Putamen (tissue), 1 donor: ENCODE measurements at regions not wholly inside any gene's neighbourhood (a gene's known extent, or its start where the extent isn't known, plus 50 kb on each side); places are given as distances from the start of the nearest gene placed in this dataset.
"Not testable (repeated sequence)": the region's sequence is repeated elsewhere in the genome, so short reads cannot be mapped to it uniquely, and the experiment has no call there.

ENCODE experiments used
- DNase-seq: peaks from one replicate; pipeline ENCODE4 v3.0.0-alpha.2; 2016; ENCODE audit warnings: low spot score

- no peak for DNase-seq
Measured at GRCh38 chr22:23380911-23381310, 199.2 kb downstream of the IGLL1 start.

GRCh38 chr22:23380230-23380573 is 199.9 kb downstream of the IGLL1 start:
- DNase-seq: no peak

- not testable (repeated sequence) for DNase-seq
Measured at GRCh38 chr22:23379540-23380229, 199.4 kb downstream of the BCR start.

- DNase-seq: no peak
Measured at GRCh38 chr22:23377767-23378166, 197.5 kb downstream of the BCR start.

DNA sequence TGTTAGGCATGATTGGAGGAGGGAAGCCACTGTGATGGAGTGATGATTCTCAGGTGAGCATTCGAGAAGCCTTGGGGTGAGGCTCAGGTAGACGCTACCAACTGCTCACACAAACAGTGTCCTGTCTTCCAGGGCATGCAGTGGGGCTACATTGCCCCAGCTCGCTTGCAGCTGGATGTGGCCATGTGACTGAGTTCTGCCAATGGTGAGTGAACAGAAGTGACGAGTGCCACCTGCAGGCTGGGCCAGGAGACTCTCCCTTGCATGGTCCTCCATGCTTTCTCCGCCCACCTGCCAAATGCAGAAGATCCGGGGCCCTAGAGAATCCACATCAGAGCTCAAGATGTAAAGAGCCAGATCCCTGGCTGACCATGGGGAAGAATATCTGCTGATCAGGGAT is 195.9 kb downstream of the BCR start:
- no peak for DNase-seq

DNA sequence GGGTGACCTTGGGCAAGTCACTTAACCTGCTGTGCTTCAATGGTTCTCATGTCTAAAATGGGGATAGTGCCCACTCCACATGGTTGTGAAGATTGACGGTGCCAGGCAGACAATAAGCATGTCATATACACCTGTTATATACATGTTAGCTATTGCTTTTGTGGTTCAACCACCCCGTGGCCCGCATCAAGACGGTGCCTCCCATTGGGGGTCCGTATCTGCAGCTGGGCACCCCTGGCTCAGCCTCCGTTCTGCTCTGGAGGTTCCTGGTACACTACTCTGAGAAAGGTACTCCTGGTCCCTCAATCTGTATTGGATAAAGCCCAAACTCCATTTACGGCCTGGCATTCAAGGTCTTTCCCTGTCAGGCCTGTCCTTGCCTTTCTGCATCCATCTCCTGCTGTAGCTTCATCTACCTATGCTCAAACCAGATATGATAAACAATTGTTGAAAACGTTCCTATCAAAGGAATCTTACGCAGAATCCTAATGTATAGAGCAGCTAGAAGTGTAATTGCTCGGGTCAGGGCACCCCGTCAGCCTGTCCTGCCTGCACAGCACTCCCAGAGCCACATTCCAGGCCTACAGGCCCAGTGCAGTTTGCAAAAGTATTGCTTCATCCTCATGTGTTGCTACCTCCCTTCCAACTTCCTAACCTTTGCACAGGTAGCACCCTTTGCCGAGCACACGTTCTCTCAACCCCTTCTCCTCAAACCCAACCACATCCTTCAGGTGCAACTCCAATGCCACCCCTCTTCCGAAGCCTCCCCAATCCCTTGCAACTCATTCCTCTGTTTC is 194.9 kb downstream of the BCR start:
- no peak for DNase-seq

DNA sequence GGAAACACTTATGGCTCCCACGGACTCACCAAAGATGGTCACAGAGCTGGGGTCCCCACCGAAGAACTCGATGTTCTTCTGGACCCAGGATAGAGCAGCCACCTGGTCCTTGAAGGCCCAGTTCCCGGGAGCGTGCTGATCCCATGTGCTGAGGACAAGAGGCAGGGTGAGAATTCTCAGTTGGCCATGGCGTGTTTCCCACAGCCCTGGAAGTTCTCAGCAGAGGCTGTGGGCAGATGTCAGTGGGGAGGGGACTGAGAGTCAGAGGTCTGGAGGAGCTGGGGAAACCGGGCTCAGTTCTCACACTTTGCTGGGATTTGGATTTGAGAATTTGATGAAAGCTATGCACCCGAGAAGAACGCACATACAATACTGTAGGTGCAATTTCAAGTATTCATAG is 193.3 kb downstream of the BCR start:
- no peak for DNase-seq

GRCh38 chr22:23370251-23370650 is 189.9 kb downstream of the BCR start:
- DNase-seq: no peak

- no peak for DNase-seq
Measured at GRCh38 chr22:23369054-23369685, 188.9 kb downstream of the BCR start.
